ENCODE measurements at regions not wholly inside any gene's neighbourhood (a gene's known extent, or its start where the extent isn't known, plus 50 kb on each side); places are given as distances from the start of the nearest gene placed in this dataset.

- 83% methylated on average over 1 of the region's 1 CpG; no CpG with 5 or more reads in 1 of the 2 experiments for WGBS, 2 experiments (ENCODE audit: insufficient coverage in 2 of 2)
- Histone ChIP-seq H3K27ac (ENCODE audit: low read depth, low read length, severe bottlenecking) (no peak overlapping the region), H3K4me3 (ENCODE audit: extremely low read depth, insufficient read depth, low read length, poor library complexity, severe bottlenecking) (no peak overlapping the region), H3K4me1 (ENCODE audit: control insufficient read depth, insufficient read depth, low read length, poor library complexity, severe bottlenecking) (no peaks in the 10 kb centered on the region), H3K9me3 (ENCODE audit: control insufficient read depth, low read length) (no peaks in the 10 kb centered on the region), H3K36me3 (ENCODE audit: control insufficient read depth, insufficient read depth, low read length) (no peaks in the 10 kb centered on the region)
Measured at GRCh38 chr13:29940715-29941114, 90.3 kb upstream of the UBL3 start.

- WGBS, 2 experiments (ENCODE audit: insufficient coverage in 2 of 2): 71 to 78% methylated on average over 1 to 4 of the region's 5 CpGs
- no peaks in the 10 kb centered on the region for H3K36me3 ChIP-seq (ENCODE audit: control insufficient read depth, insufficient read depth, low read length)
- no peak overlapping the region for H3K4me3 ChIP-seq (ENCODE audit: extremely low read depth, insufficient read depth, low read length, poor library complexity, severe bottlenecking)
- no peak overlapping the region for H3K27ac ChIP-seq (ENCODE audit: low read depth, low read length, severe bottlenecking)
- no peaks in the 10 kb centered on the region for H3K4me1 ChIP-seq (ENCODE audit: control insufficient read depth, insufficient read depth, low read length, poor library complexity, severe bottlenecking)
- H3K9me3 ChIP-seq (ENCODE audit: control insufficient read depth, low read length): no peaks in the 10 kb centered on the region
Measured at GRCh38 chr13:29939158-29939557, 88.7 kb upstream of the UBL3 start.

GRCh38 chr13:29937841-29938240, 87.4 kb upstream of the UBL3 start:
- no peaks in the 10 kb centered on the region for H3K4me1 ChIP-seq (ENCODE audit: control insufficient read depth, insufficient read depth, low read length, poor library complexity, severe bottlenecking)
- no peaks in the 10 kb centered on the region for H3K36me3 ChIP-seq (ENCODE audit: control insufficient read depth, insufficient read depth, low read length)
- H3K27ac ChIP-seq (ENCODE audit: low read depth, low read length, severe bottlenecking): no peak overlapping the region
- H3K9me3 ChIP-seq (ENCODE audit: control insufficient read depth, low read length): no peaks in the 10 kb centered on the region
- 85 to 90% methylated on average over 2 to 3 of the region's 4 CpGs for WGBS, 2 experiments (ENCODE audit: insufficient coverage in 2 of 2)
- no peak overlapping the region for H3K4me3 ChIP-seq (ENCODE audit: extremely low read depth, insufficient read depth, low read length, poor library complexity, severe bottlenecking)

- no peaks in the 10 kb centered on the region for H3K9me3 ChIP-seq (ENCODE audit: control insufficient read depth, low read length)
- no peaks in the 10 kb centered on the region for H3K36me3 ChIP-seq (ENCODE audit: control insufficient read depth, insufficient read depth, low read length)
- no peaks in the 10 kb centered on the region for H3K4me1 ChIP-seq (ENCODE audit: control insufficient read depth, insufficient read depth, low read length, poor library complexity, severe bottlenecking)
- H3K27ac ChIP-seq (ENCODE audit: low read depth, low read length, severe bottlenecking): no peak overlapping the region
- no peak overlapping the region for H3K4me3 ChIP-seq (ENCODE audit: extremely low read depth, insufficient read depth, low read length, poor library complexity, severe bottlenecking)
- 89 to 92% methylated on average over 10 of the region's 12 CpGs for WGBS, 2 experiments (ENCODE audit: insufficient coverage in 2 of 2)
Measured at GRCh38 chr13:29937379-29937778, 87.0 kb upstream of the UBL3 start.

- no peaks in the 10 kb centered on the region for H3K4me1 ChIP-seq (ENCODE audit: control insufficient read depth, insufficient read depth, low read length, poor library complexity, severe bottlenecking)
- H3K9me3 ChIP-seq (ENCODE audit: control insufficient read depth, low read length): no peaks in the 10 kb centered on the region
- H3K4me3 ChIP-seq (ENCODE audit: extremely low read depth, insufficient read depth, low read length, poor library complexity, severe bottlenecking): no peak overlapping the region
- 83% methylated on average over 1 of the region's 1 CpG; no CpG with 5 or more reads in 1 of the 2 experiments for WGBS, 2 experiments (ENCODE audit: insufficient coverage in 2 of 2)
- H3K36me3 ChIP-seq (ENCODE audit: control insufficient read depth, insufficient read depth, low read length): no peaks in the 10 kb centered on the region
- H3K27ac ChIP-seq (ENCODE audit: low read depth, low read length, severe bottlenecking): no peak overlapping the region
Measured at GRCh38 chr13:29936956-29937355, 86.5 kb upstream of the UBL3 start.

GRCh38 chr13:29936051-29936813, 85.8 kb upstream of the UBL3 start:
- Histone ChIP-seq H3K27ac (ENCODE audit: low read depth, low read length, severe bottlenecking) (no peak overlapping the region), H3K4me1 (ENCODE audit: control insufficient read depth, insufficient read depth, low read length, poor library complexity, severe bottlenecking) (no peaks in the 10 kb centered on the region), H3K9me3 (ENCODE audit: control insufficient read depth, low read length) (no peaks in the 10 kb centered on the region), H3K36me3 (ENCODE audit: control insufficient read depth, insufficient read depth, low read length) (no peaks in the 10 kb centered on the region), H3K4me3 (ENCODE audit: extremely low read depth, insufficient read depth, low read length, poor library complexity, severe bottlenecking) (no peak overlapping the region)
- 60 to 79% methylated on average over 8 to 11 of the region's 13 CpGs for WGBS, 2 experiments (ENCODE audit: insufficient coverage in 2 of 2)

- no peak overlapping the region for H3K4me3 ChIP-seq (ENCODE audit: extremely low read depth, insufficient read depth, low read length, poor library complexity, severe bottlenecking)
- WGBS, 2 experiments (ENCODE audit: insufficient coverage in 2 of 2): 80 to 94% methylated on average over 2 to 3 of the region's 6 CpGs
- no peaks in the 10 kb centered on the region for H3K9me3 ChIP-seq (ENCODE audit: control insufficient read depth, low read length)
- H3K36me3 ChIP-seq (ENCODE audit: control insufficient read depth, insufficient read depth, low read length): no peaks in the 10 kb centered on the region
- H3K27ac ChIP-seq (ENCODE audit: low read depth, low read length, severe bottlenecking): no peak overlapping the region
- H3K4me1 ChIP-seq (ENCODE audit: control insufficient read depth, insufficient read depth, low read length, poor library complexity, severe bottlenecking): no peaks in the 10 kb centered on the region
Measured at GRCh38 chr13:29935309-29935981, 85.0 kb upstream of the UBL3 start.

GRCh38 chr13:29934531-29935308, 84.3 kb upstream of the UBL3 start:
- no peaks in the 10 kb centered on the region for H3K36me3 ChIP-seq (ENCODE audit: control insufficient read depth, insufficient read depth, low read length)
- H3K9me3 ChIP-seq (ENCODE audit: control insufficient read depth, low read length): no peaks in the 10 kb centered on the region
- 81 to 95% methylated on average over 4 to 6 of the region's 7 CpGs for WGBS, 2 experiments (ENCODE audit: insufficient coverage in 2 of 2)
- no peak overlapping the region for H3K27ac ChIP-seq (ENCODE audit: low read depth, low read length, severe bottlenecking)
- no peaks in the 10 kb centered on the region for H3K4me1 ChIP-seq (ENCODE audit: control insufficient read depth, insufficient read depth, low read length, poor library complexity, severe bottlenecking)
- no peak overlapping the region for H3K4me3 ChIP-seq (ENCODE audit: extremely low read depth, insufficient read depth, low read length, poor library complexity, severe bottlenecking)

GRCh38 chr13:29933401-29933800, 83.0 kb upstream of the UBL3 start:
- Histone ChIP-seq H3K27ac (ENCODE audit: low read depth, low read length, severe bottlenecking) (no peak overlapping the region), H3K4me3 (ENCODE audit: extremely low read depth, insufficient read depth, low read length, poor library complexity, severe bottlenecking) (no peak overlapping the region), H3K4me1 (ENCODE audit: control insufficient read depth, insufficient read depth, low read length, poor library complexity, severe bottlenecking) (no peaks in the 10 kb centered on the region), H3K9me3 (ENCODE audit: control insufficient read depth, low read length) (no peaks in the 10 kb centered on the region), H3K36me3 (ENCODE audit: control insufficient read depth, insufficient read depth, low read length) (no peaks in the 10 kb centered on the region)
- 89 to 92% methylated on average over 4 to 5 of the region's 6 CpGs for WGBS, 2 experiments (ENCODE audit: insufficient coverage in 2 of 2)

GRCh38 chr13:29931696-29932095, 81.3 kb upstream of the UBL3 start:
- Histone ChIP-seq H3K36me3 (ENCODE audit: control insufficient read depth, insufficient read depth, low read length) (no peaks in the 10 kb centered on the region), H3K4me3 (ENCODE audit: extremely low read depth, insufficient read depth, low read length, poor library complexity, severe bottlenecking) (no peak overlapping the region), H3K4me1 (ENCODE audit: control insufficient read depth, insufficient read depth, low read length, poor library complexity, severe bottlenecking) (no peaks in the 10 kb centered on the region), H3K9me3 (ENCODE audit: control insufficient read depth, low read length) (no peaks in the 10 kb centered on the region), H3K27ac (ENCODE audit: low read depth, low read length, severe bottlenecking) (no peak overlapping the region)
